ENCODE measurements at regions not wholly inside any gene's neighbourhood (a gene's known extent, or its start where the extent isn't known, plus 50 kb on each side); places are given as distances from the start of the nearest gene placed in this dataset.
"Not testable (repeated sequence)": the region's sequence is repeated elsewhere in the genome, so short reads cannot be mapped to it uniquely, and the experiment has no call there.

- H3K27me3 ChIP-seq (ENCODE audit: control insufficient read depth, insufficient read depth, low read length); H3K23ac ChIP-seq (ENCODE audit: low read depth, low read length); H3K27ac ChIP-seq (ENCODE audit: insufficient read depth, low read length); H4K20me1 ChIP-seq (ENCODE audit: insufficient read depth, low read length); H3K4me3 ChIP-seq (ENCODE audit: insufficient read depth, low read depth, low read length); H2BK20ac ChIP-seq (ENCODE audit: low read depth, low read length); H2AK5ac ChIP-seq (ENCODE audit: low read depth, low read length); H3K18ac ChIP-seq (ENCODE audit: low read depth, low read length); H3K9ac ChIP-seq (ENCODE audit: low read depth, low read length); H2BK120ac ChIP-seq (ENCODE audit: low read depth, low read length); H3K79me1 ChIP-seq (ENCODE audit: low read depth in 1 of 2, low read length in 2 of 2); H3K56ac ChIP-seq (ENCODE audit: extremely low read depth, insufficient read depth, low read length); BruUV-seq (replicated peaks); CTCF ChIA-PET; H3K36me3 ChIP-seq (ENCODE audit: control insufficient read depth, insufficient read depth, low read length); ATAC-seq (ENCODE audit: low read depth); H3K4me1 ChIP-seq (ENCODE audit: control insufficient read depth, insufficient read depth, low read length); H4K5ac ChIP-seq (ENCODE audit: low read depth, low read length); intact Hi-C loops (cut with micrococcal nuclease); H3K14ac ChIP-seq (replicated peaks; ENCODE audit: low read depth, low read length); H2BK15ac ChIP-seq (ENCODE audit: low read depth, low read length); H4K8ac ChIP-seq (ENCODE audit: low read depth in 2 of 2, low read length in 2 of 2); H3K4me2 ChIP-seq (ENCODE audit: low read depth, low read length); H2BK5ac ChIP-seq (ENCODE audit: low read depth, low read length, poor library complexity, severe bottlenecking); POLR2A ChIA-PET (ENCODE audit: unreplicated experiment); H3K4ac ChIP-seq (ENCODE audit: low read depth, low read length); H2AK9ac ChIP-seq (replicated peaks; ENCODE audit: low read depth, low read length, poor library complexity); H4K91ac ChIP-seq (ENCODE audit: insufficient read depth, low read depth, low read length); DNase-seq; dilution Hi-C loops (cut with HindIII; ENCODE audit: low sequenced_read_pairs, unreplicated experiment); H2AFZ ChIP-seq (replicated peaks; ENCODE audit: low read length, poor library complexity); in situ Hi-C loops (cut with MboI; ENCODE audit: low sequenced_read_pairs); H3K9me1 ChIP-seq (ENCODE audit: insufficient read depth, low read length): not testable (repeated sequence)
- 54% methylated on average over 6 of the region's 33 CpGs; no CpG with 5 or more reads in 1 of the 2 experiments for WGBS, 2 experiments (ENCODE audit: extremely low coverage in 2 of 2, insufficient read length in 1 of 2)
- peaks cover 32% of the 10 kb centered on the region for H3K9me3 ChIP-seq (ENCODE audit: control insufficient read depth, insufficient read depth, low read length)
These were observed 193.2 kb upstream of the PPP1R26 start for GRCh38 chr9:135286187-135286925.

All from IMR-90 (cell line).